ENCODE measurements at regions not wholly inside any gene's neighbourhood (a gene's known extent, or its start where the extent isn't known, plus 50 kb on each side); places are given as distances from the start of the nearest gene placed in this dataset.
A peak's percentile ranks its signal among the peaks of the same experiment; 100 is the strongest.

- DNase-seq = peak; percentile 77 to 81
Measured at GRCh38 chr3:5304789-5305683, 117.5 kb downstream of the EDEM1 start.

DNA sequence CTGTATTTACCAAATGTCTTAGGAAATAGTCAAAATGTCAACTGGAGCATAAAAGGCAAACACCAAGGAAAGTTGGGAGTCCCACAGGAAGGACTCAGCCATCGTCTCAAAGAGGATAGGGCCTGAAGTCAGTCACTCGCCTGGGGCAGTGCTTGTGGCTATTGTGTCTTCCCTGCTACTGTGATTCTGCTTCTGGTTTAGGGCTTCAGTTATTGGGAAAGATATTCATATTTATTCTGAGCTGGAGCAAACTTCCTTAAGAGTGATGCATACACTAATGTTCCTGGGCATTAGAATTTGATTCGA, 118.1 kb downstream of the EDEM1 start:
- no peak for DNase-seq

- no peak for DNase-seq
Measured at GRCh38 chr3:5309171-5309570, 121.7 kb downstream of the EDEM1 start.

DNA sequence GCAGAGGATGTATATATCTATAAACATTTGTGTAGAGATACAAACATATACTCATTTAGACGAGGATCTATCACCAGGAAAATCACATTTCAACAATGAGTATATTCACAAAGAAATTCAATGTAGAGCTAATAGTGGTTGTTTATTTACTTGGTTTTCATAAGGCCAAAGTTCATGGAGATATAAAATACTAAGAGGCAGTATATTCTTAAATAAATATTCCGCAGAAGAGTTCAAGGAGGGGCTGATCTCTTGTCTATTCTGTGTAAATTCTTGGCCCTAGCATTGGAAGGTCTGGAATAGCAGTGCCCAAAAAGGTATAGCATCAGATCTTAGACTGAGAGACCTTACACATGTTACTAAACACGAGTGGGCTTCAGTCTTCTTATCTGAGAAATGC, 122.1 kb downstream of the EDEM1 start:
- no peak for DNase-seq

DNA sequence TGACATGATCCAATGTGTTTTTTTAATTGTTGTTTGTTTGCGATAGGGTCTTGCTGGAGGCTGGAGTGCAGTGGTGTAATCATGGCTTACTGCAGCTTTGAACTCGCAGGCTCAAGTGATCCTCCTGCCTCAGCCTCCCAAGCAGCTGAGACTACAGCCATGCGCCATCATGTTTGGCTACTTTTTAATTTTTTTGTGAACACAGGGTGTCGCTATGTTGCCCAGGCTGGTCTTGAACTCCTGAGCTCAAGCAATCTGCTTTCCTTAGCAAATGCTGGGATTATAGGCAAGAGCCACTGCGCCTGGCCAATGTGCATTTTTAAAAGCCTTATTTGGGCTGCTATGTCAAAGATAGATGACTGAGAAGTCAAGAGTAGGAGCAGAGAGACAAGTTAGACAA, 123.0 kb downstream of the EDEM1 start:
- no peak for DNase-seq

DNA sequence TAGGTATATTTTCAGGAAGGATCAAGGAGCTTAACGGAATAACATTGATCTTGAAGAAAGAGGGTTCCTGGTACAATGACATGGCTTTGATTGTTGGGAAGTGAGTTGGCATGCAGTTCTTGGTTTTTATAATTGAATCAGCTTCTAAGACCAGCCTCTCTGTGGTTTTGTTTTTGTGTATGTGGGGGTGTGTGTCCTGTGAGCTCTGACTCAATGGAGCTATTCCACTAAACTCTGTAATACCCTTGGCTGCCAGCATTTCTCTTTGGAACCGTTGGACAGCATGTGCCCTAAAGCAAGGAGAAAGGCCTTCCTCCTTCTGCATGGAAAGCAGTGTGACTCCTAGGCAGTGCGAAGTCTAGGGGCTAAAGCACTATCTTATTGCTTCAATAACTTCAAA, 124.8 kb downstream of the EDEM1 start:
- no peak for DNase-seq

DNA sequence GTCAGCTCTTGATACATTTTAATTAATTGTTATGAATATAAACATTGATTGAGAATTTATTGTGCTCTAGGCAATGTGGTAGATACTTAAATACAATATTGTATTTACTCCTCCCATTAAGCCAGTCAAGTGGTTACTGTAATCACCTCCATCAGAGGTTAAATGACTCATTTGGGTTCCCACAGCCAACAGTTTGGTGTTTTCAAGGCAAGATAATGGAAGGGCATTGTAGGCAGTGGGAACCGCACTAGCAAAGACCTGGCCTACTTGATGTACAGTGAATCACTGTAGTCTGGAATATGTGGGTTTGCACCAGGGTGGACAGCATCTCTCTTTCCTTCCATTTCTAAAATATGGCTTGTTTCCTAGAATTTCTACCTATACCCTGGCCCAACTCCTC, 127.4 kb downstream of the EDEM1 start:
- no peak for DNase-seq

GRCh38 chr3:5317557-5317956, 130.1 kb downstream of the EDEM1 start:
- no peak for DNase-seq

GRCh38 chr3:5319454-5319853, 131.9 kb downstream of the EDEM1 start:
- DNase-seq = no peak

- DNase-seq = no peak
Measured at GRCh38 chr3:5321666-5322340, 134.3 kb downstream of the EDEM1 start.

DNA sequence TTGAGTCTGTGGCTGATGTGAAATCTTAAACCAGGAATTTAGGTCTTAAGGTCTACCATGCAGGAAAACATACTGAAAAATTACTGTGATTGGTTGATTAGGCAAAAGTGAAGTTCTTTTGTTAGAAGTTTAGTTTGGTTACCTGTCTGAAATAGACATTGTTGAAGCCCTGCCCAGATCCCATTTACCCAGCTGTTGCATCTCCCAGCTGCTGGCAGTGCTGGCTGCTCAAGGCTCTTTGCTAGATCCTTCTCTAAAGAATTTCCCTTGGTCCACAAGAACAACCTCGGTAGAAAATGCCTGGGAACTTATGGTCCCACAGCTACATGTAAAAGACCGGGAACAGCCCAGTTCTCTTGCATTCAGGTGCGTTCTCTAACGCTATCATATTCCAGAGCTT, 137.3 kb downstream of the EDEM1 start:
- DNase-seq = no peak

- DNase-seq = no peak
Measured at GRCh38 chr3:5330152-5330810, 142.8 kb downstream of the EDEM1 start.

DNA sequence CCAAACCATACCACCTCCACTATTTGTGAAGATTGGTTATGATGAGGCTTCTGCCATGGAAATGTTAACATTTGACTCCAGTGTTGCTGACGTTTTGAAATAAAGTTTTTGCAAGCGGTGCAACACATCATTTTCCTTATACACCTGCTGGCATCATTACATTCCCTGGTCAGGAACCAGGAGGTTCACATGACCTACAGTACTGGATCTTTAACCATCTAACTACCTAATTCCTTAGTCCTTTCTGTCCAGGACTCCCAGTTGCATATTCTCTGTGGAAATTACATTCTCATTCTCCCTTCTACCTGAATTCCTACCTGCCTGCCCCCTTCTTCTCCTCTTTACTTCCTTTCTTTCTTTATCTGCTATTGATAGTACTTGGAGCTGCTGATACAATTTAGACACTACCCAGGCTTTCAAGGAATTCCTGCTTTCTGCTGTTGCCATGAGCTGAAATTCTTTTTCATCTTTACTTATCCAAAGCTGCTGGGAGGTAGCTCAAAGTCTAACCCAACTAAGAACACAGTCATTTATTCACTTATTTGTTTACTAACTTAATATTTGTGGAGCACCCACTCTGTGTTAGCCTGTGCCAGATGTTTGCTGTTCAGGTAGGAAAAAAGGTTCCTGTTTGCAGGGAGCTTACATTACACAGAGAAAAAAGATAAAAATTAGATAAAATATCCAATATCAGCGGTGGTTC, 144.2 kb downstream of the EDEM1 start:
- DNase-seq = no peak

GRCh38 chr3:5332270-5332956, 144.9 kb downstream of the EDEM1 start:
- no peak for DNase-seq

- DNase-seq = no peak
Measured at GRCh38 chr3:5339967-5340535, 152.5 kb downstream of the EDEM1 start.

DNA sequence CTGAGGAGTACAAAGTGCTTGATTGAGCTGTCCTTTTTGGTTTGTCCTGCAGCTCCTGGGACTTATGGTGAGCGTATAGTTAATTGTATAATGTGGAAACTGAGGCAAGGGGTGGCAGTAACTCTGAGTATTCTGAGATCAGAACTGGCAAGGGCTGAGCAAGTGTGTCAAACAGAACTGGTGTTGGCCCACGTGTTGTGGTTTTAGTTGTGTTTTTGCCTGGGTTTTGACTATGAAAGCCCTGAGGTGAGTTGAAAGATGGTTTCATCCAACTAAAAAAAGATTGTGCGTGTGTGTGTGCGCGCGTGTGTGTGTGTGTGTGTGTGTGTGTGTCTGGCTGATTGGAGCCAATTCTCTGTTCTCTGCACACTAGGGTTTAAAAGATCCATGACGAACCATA, 154.1 kb downstream of the EDEM1 start:
- no peak for DNase-seq

DNA sequence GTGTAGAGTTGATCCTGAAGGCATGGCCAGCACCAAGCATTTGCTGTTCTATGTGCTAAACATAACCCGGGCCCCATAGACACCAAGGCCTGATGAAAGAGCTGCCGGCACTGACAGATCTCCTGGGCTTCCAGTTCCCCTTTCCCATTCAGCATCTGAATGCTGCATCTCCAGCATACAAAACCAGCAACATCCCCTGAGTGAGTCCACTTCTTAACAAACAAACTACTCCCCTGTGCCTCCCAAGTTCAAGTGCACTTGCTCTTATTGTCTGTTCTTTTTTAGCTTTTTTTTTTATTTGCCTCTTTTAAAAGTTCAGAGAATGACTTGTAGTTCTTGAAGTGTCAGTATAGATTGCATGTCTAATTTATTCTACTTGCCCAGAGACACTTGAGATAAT, 156.0 kb downstream of the EDEM1 start:
- DNase-seq = peak in 1 of 2 experiments; percentile 7

GRCh38 chr3:5344707-5345106, 157.2 kb downstream of the EDEM1 start:
- DNase-seq = no peak

GRCh38 chr3:5347486-5347885, 160.0 kb downstream of the EDEM1 start:
- no peak for DNase-seq

GRCh38 chr3:5348229-5348902, 160.9 kb downstream of the EDEM1 start:
- DNase-seq = no peak

GRCh38 chr3:5349343-5349742, 161.8 kb downstream of the EDEM1 start:
- no peak for DNase-seq

DNA sequence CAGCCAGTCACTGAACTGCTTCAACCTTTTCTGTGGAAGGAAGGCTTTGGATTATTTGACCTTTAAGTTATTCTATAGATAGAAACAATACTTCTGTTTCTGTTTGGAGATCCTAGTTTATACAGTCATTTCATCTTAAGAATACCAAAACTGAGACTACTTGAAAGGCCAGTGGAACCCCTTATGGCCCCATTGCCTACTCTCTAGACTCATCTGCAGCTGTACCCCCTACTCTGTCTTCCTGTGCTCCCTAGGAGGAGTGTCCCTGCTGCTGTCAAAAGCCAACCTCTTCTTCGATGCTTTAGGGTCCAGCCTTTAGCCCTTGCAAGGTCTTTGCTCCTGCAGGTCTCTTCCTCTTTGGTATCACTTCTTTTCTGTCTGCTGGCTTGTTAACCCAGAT, 169.6 kb downstream of the EDEM1 start:
- no peak for DNase-seq

Measured in Kasumi-1 (cell line).